HG03342 (cell line): ENCODE measurements at regions not wholly inside any gene's neighbourhood (a gene's known extent, or its start where the extent isn't known, plus 50 kb on each side); places are given as distances from the start of the nearest gene placed in this dataset.

Experiments used
- ATAC-seq: cut with Tn5 transposase; IDR thresholded peaks from one replicate; pipeline ENCODE4 v1.9.1; 2021; ENCODE audit warnings: mild to moderate bottlenecking, moderate library complexity; ENCODE audit not compliant: unreplicated experiment

DNA sequence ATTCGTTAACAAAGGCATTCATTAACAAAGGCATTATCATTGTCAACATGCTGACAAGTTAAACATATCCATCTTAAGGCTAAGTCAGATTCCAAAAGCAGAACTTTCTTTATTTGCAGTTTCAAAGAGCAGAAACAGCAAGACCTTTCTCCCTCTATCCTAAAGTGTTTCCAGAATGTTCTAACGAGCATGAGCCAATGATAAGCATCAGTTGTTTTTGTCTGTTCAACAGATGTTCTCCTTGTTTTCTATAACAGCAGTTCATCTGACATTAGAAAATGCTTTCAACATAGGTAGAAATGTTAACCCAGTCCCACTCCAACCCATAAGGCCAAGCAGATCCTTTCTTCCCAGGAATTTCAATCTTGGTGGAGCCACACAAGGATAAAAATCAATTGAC, 77.6 kb upstream of the POMGNT2 start:
- no peak for ATAC-seq

DNA sequence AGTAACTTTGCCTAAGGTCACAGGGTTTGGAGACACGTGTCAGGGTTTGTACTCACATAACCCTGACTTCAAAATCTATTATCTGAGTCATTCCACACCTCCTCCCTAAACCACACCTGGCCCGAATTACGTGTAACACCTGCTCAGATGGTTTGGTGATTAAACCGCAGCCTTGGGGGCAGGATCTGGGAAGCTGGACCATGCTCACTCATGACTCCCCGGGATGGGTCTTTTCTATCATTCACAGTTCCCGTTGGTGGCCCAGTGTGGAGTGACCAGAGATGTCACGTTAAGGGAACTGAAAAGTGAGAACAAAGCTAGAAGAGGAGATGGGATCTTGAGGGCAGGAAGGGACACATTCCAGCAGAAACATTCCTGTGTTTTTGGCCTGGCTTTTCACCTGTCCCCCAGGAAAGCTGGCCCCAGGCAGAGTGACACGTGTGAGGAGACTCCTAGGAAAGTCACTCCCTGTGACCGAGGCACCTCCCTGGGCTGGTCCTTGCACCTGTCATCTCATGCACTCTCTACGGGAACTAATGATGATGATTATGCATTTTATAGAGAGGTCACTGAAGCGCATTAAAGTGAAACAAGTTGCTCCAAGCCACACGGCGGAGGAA, 75.4 kb upstream of the POMGNT2 start:
- peak; percentile 52 for ATAC-seq

DNA sequence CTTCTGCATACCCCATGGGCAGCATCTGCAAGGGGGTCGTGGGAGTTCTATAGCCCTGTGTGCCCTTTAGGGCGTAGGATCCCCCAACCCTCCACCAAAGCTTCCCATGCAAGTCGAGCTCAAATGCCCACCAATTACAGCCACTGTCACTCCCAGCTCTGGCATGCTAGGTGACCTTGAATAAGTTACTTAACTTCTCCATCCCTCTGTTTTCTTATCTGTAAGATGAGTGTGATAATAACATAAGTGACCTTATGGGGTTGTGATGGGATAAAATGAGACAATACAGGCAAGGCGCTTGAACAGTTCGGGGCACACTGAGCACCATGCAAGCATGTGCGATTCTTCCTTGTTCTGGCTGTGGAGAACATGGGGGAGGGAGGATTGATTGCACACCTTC, 74.8 kb upstream of the POMGNT2 start:
- ATAC-seq, result no peak

DNA sequence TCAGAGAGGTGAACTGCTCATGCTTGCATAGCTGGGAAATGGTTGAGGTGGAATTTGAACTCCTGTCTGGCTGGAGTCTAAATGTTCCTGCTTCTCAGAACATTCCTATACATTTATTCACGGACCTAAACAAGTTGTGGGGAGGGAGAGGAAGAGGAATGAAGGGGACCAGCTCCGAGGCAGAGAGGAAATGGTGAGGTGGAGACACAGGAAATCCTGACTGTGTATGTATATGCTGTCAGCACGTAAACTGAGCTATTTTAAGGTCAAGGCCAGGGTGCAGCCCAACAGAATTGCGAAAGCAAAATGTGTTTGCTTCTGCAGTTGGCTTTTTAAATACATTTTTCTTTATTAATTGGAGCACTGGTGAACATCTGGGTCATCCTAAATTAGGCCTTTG, 74.1 kb upstream of the POMGNT2 start:
- ATAC-seq, result peak; percentile 45

DNA sequence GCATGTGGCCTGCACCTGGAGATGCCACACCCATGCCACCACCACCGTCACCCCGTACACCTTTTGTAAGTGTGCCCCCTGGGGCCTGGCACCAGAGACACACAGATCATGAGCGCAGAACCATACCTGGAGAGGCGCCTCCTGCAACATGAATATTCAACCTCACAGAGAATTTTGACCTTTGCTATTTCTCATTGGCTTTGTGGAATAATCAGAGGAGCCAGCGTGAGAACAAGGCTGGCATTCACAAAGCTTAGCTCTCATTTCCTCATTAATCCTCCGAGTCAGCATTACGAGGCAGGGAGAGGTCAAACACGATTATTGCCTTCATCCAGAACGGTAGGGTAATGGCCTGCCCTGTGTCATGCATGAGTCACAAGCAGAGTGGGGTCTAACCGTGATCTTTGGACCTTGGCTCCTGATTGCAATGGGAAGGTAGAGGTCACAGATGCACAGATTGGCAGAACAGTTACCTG, 73.0 kb upstream of the POMGNT2 start:
- no peak for ATAC-seq

DNA sequence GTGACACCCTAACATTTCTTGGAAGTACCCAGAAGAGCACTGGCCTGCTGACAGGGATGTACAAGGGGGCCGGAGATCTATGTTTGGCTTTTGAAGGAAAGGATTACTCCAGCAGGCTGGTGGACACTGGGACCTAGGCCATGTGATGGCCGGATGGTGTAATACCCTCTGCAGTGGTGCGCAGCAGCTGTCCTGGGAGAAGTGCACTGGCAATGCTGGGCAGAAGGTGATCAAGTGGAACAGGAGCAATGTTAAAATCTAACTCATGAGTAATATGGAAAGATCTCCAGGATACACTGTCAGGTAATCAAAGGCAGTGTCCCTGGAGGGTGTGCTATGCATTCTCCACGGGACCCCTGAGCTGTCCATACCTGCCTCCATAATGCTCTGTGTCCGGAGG, 71.2 kb upstream of the POMGNT2 start:
- no peak for ATAC-seq

DNA sequence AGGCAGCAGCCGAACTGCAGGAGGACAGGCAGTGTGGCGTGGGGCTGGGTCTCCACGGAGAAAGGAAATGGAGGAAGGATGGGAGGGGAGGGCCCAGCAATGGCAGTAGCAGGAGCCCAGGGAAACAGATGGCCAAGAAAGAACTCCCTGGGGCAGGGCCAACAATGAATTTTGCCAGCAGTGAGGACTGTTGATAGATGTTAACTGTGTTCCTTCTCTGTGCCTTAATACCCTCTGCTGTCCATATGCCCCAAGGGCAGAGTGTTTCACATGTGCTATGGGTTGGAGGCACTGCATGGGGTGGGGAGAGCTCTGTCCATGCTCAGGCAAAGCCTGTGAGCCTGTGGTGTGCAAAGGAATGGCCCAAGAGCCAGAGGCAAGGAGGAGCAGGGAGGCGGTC, 70.8 kb upstream of the POMGNT2 start:
- ATAC-seq, result no peak

DNA sequence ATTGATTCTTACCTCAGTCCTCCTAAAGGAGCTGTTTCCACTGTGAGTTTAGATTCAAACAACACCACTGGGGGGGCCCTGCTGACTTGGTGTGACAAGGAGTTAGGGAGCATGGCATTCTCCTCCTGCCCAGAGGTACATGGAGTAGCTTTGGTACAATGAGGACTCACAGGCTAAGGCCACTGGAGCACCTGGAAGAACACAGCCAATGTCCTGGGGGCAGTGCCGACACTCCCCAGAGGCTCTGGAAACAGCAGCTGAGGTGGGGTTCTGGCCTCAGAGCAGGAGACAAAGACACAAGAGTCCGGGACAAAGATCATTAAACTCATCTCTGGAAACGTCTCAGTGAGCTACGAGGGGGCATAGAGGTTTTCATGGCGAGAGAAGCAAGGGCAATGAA, 69.7 kb upstream of the POMGNT2 start:
- no peak for ATAC-seq

DNA sequence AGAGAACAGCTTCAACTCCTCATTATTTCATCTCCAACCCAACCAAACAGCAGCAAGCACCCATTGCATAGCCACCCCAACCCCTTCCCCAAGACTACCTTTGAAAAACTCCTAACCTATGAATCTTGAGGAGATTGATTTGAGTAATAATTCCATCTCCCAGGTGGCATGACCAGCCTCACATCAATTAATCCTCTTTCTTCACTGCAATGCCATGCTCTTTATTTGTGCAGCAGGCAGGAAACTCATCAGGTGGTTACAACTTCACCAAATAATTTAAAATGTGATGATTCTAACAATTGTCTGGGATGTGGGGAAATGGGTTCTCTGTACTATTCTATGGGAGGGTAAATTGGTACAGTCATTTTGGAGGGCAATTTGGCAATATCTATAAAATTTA, 68.1 kb upstream of the POMGNT2 start:
- ATAC-seq, result no peak

DNA sequence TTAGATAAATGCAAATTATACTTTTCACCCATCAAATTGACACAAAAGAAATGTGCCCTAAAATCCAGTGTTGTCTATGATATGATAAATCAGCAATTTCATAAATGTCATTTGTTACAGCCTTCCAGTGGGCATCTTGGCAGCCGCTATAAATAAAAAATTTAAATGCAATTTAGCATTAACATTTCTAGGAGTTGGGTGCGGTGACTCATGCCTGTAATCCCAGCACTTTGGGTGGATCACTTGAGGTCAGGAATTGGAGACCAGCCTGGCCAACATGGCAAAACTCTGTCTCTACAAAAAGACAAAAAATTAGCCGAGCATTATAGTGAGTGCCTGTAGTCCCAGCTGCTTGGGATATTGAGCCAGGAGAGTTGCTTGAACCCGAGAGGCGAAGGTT, 65.9 kb upstream of the POMGNT2 start:
- ATAC-seq, result no peak

DNA sequence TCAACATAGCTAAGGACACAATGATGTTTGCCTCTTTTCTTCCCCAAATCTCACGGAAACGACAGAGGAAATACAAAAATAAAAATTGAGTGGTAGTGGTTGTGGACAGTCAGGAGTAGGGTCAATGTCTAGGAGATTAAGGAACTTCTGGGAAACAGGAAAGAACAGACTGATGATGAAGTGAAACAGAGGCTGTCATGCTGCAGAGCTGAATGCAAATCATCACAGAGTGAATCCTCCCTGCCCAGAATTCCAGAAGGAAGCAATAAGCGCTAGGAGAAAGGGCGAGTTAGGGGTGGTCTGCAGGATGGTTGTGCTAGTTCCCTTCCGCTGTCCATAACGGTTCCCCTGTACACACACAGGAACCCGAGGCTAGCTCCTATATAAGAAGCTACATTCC, 64.7 kb upstream of the POMGNT2 start:
- ATAC-seq, result no peak

DNA sequence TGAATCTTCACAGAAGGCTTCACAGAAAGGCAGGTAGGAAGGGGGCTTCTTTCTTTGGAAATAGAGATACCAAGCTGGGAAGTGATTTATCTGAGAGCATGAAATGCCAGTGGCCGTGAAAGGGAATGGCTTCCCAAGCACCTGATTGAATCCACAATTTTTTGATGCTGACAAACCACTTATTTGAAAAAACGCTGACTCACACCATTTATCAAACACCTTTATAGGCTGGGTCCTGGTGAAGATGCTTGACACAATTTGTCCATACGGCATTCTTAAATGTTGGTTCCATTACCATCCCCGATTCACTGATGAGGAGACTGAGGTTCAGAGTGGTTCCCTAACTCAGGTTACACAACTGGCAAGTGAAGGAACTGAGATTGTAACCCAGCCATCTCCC, 64.1 kb upstream of the POMGNT2 start:
- ATAC-seq, result no peak

DNA sequence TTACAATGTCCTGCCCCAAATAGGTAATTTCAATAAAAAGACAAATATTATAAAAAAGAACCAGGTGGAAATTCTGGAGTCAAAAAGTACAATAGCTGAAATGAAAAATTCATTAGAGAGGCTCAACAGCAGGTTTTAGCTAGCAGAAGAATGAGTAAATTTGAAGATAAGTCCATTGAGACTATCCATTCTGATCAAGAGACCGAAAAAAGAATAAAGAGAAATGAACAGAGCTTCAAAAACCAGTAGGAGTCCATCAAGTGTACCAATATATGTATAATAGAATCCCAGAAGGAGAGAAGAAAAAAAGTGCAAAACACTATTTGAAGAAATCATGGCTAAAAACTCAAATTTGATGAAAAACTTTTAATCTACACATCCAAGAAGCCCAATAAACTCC, 60.5 kb upstream of the POMGNT2 start:
- no peak for ATAC-seq

DNA sequence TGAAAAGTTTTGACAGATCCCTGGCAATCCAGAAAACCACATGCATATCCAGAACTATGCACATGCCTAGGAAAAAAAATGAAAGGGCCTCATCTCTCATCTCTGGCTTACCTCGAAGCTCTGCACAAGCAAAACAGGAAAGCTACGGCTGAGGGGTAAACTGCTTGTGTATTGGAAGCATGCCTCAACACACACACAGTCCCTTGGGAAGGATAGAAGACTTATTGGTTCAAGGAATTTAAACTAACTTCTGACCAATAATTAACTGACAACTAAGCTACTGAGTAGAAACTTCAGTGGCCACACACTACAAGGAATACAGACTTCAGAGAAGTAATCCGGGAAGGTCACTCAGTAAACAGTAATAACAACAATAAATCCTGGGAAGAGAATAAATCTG, 59.9 kb upstream of the POMGNT2 start:
- ATAC-seq, result no peak

DNA sequence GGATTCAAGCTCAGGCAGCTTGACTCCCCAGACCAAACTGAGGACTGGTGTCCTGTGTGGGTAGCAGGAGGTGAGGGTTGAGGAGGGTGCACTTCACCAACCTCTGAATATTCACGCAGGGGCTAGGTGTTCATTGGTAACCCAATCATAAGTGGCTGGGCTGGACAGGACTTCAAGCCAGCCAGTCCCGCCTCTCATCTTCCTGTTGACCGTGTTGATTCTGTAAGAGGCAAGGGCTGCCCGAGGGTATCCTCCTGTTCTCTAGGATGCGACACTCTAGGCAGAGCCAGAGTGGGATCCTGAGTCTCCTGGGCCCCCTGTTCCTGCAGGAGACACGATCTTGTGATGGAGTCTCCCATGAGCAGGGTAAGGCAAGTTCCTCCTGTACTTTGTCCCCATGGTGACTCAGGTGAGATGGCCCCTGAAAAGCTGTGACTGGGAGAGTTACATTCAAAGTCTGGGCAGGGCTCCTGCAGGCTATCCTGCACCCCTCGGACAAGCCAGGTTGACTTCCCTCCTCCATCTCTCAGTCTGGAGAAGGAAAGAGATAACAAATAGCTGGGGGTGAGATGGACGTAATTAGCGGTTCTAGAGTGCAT, 58.1 kb upstream of the POMGNT2 start:
- no peak for ATAC-seq

DNA sequence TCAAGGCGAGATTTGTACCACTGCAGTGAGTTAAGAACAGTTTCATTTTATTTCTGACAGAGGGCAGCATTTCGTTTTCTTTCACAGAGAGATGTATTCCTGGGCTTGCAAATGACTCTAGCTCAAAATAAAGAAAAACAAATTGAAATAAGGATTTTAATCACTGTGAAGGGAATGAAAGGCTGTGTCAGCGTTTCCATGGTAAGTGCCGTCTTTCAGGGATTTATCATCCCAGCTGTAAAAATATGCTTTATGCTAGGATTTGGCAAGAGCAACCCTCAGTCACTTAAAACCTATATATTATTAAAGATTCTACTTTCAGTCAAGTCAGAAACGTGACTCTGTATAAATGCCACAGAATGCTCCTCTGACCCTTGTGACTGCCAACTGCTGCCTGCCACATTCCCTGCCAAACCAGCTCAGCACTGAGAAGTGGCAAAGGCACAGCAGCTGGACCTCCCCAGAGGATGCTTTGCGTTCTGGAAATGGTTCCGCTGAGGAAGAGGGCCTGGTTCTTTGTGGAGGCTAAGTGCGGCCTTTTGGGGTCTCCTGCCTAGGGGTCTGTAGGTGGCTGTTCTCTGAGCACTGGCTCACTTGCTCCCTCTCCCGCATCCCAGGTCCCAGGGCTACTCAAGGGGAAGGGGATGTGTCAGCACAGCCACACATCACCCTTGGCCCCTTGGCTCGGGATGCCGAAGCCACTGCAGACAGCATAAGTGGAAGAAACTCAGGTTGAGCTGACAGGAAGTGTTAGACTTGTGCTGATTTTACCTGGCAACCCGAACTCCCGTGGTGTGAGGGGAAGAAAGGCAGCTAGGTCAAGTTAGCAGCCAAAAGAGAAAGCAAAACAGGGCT, 56.6 kb upstream of the POMGNT2 start:
- ATAC-seq, result no peak

DNA sequence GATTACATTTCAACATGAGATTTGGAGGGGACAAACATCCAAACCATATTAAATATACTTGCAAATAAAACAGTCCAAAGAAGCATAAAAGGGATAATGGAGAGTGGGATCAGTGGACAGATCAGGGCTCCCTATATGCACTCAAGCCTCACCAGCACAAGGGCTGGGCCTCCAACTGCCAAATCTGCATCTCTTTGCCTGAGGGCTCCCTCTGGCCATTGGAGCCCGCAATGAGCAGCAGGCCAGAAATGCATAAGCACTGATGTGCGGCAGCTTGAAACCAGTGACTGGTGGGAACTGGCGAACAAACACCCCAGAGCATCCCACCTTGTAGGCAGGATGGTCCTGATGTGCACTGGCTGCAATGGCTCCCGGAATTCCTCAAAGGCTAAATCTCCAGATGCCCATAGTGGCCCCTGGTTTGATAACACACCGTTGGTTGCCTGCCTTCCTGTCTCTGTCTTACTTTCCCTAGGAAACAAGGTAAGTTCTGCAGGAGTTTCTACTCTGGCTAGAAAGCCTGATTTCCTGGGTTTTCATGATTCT, 55.9 kb upstream of the POMGNT2 start:
- ATAC-seq, result no peak

DNA sequence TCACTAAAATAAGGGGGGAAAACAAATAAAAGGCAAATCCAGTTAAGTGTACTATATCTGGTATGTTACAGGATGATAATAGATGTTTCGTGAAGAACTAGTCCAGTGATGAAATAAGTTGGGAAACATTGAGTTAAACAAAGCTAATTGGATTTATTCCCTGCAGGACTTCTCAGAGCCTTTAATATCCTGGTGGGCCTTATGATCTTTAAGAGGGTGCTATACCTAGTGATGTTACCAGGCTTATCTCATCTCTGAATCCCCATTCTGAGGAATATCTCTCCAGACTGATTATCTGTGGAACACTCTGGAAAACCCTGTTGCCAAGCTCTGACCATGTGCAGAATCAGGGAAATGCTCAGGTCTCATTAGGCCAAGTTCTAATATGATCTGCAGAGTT, 54.8 kb upstream of the POMGNT2 start:
- ATAC-seq, result no peak

DNA sequence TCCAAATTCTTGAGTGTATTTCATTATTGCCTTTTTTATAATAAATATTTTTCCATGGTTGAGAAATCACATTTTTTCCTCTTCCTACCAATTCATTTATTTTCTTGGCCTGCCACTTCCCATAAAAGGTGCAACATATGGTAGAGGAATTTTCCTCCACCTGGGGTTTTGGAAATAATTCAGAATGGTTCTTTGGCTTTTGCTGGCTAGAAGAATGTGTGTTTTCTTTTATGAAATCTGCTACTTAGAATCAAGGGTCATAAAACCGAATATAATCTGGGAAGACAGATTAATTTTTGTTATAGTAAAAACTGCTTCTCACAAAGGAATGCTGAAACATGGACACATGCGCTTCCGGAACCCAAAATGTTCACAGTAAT, 54.0 kb upstream of the POMGNT2 start:
- ATAC-seq, result no peak

DNA sequence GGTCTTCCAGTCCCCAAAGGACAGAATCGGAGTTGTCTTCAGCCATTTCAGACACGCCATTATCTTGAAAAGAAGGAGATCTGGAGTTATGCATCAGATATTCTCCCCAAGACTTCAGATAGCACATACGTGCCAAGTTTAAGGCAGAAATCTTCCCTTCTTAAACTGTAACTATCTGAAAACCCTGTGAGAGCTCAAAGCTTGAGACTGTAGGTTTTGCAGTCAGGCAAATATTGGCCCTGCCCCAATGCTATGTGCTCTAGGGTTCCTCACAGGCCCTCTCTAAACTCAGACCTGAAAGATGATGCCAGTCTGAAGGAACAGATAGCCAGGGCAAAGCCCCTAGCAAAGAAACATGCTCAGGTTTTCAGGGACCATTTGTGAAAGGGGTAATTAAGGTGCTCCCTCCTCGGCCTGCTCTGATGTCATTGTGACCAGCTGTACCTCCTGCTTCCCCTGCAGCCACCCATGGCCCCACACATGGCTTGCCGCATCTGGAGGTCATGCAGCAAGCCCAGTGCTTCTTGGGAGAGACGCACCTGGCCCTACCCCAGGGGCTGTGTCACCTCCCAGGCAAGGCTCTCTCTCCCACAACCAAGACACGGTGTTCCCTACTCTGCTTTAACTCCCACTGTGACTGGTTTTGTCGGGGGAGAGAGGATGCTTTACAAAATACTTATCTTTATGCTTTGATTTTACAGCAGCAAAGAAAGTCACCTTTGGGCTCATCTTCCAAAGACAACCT, 53.4 kb upstream of the POMGNT2 start:
- no peak for ATAC-seq

DNA sequence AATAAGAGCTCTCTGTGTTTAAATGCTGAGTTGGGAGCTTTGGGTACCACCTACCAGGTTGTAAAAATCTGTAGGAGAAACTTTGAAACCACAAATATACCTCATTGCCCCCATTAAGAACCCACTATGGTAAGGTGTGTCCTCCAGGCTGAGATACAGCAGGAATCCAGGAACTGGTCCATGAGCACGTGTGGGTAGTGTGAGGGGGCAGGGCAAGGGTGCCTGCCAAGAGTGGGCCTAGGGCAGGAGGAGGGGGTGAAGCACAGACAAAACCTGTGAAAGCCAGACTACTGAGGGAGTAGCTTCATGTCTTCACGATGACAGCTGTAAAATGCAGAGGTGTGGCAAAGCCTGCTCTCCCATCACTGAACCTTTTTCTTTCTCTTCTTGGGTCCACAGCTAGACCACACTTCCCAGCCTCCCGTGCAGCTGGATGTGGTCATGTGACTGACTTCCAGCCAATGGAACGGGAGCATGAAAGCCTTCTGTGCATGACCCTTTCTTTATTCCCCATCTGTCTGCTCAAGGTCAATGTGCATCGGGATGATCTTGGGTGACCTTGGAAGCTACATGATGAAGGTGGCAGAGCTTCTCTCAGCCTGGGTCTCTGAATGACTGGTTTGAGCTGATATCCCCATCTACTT, 51.1 kb upstream of the POMGNT2 start:
- ATAC-seq, result no peak
